Activated naive CD4-positive, alpha-beta T cell treated with anti-CD3 and anti-CD28 coated beads, Interleukin-2, amount 50 U/mL, for 72 hours (primary cell): ENCODE measurements at regions not wholly inside any gene's neighbourhood (a gene's known extent, or its start where the extent isn't known, plus 50 kb on each side); places are given as distances from the start of the nearest gene placed in this dataset.

ENCODE experiments used
- ATAC-seq, 2 donors: fragments of 150-1000 bp; cut with Tn5 transposase; 2 replicates each; pipeline ENCODE4 v1.10.0; 2021; ENCODE audit warnings: mild to moderate bottlenecking in 2 of 2, moderate library complexity in 2 of 2
- DNase-seq, 2 donors: peaks; one replicate each; pipeline ENCODE4 v3.0.0; 2021 to 2022; ENCODE audit warnings: low spot score in 2 of 2
- H3K27ac Mint-ChIP-seq, 2 donors: one replicate each; pipeline ENCODE4 v1.8.0; 2022; ENCODE audit warnings: mild to moderate bottlenecking in 2 of 2, mixed read lengths in 2 of 2
- H3K36me3 Mint-ChIP-seq, 2 donors: one replicate each; pipeline ENCODE4 v1.8.0; 2022; ENCODE audit warnings: mixed read lengths in 2 of 2
- H3K9me3 Mint-ChIP-seq, 2 donors: one replicate each; pipeline ENCODE4 v1.8.0; 2022; ENCODE audit warnings: mixed read lengths in 2 of 2

GRCh38 chr6:1096967-1097765 is 214.7 kb upstream of the FOXQ1 start:
- Mint-ChIP-seq H3K36me3 (no peaks in the 10 kb centered on the region), H3K27ac (no peak overlapping the region), H3K9me3 (peaks cover 0 to 6% of the 10 kb centered on the region in 2 donors)
- DNase-seq, result no peak
- no peak for ATAC-seq

GRCh38 chr6:1094306-1094705 is 217.6 kb upstream of the FOXQ1 start:
- ATAC-seq (no peak), DNase-seq (no peak)
- no peaks in the 10 kb centered on the region for H3K36me3 Mint-ChIP-seq
- no peak overlapping the region for H3K27ac Mint-ChIP-seq
- peaks cover 0 to 6% of the 10 kb centered on the region in 2 donors for H3K9me3 Mint-ChIP-seq

GRCh38 chr6:1091900-1092299 is 220.0 kb upstream of the FOXQ1 start:
- no peak for ATAC-seq
- Mint-ChIP-seq H3K27ac (no peak overlapping the region), H3K36me3 (no peaks in the 10 kb centered on the region), H3K9me3 (peaks cover 0 to 6% of the 10 kb centered on the region in 2 donors)
- DNase-seq, result no peak

GRCh38 chr6:1089859-1090258 is 222.0 kb upstream of the FOXQ1 start:
- no peaks in the 10 kb centered on the region for H3K36me3 Mint-ChIP-seq
- DNase-seq (no peak), ATAC-seq (no peak)
- H3K27ac Mint-ChIP-seq, result no peak overlapping the region
- peaks cover 0 to 5% of the 10 kb centered on the region in 2 donors for H3K9me3 Mint-ChIP-seq

- H3K9me3 Mint-ChIP-seq, result no peaks in the 10 kb centered on the region
- ATAC-seq (no peak), DNase-seq (no peak)
- H3K27ac Mint-ChIP-seq, result no peak overlapping the region
- no peaks in the 10 kb centered on the region for H3K36me3 Mint-ChIP-seq
These were observed 223.4 kb upstream of the FOXQ1 start for GRCh38 chr6:1088492-1089001.

GRCh38 chr6:1087154-1087843 is 224.6 kb upstream of the FOXQ1 start:
- Mint-ChIP-seq H3K36me3 (no peaks in the 10 kb centered on the region), H3K27ac (no peak overlapping the region), H3K9me3 (no peaks in the 10 kb centered on the region)
- DNase-seq (no peak), ATAC-seq (no peak)

GRCh38 chr6:1086446-1087153 is 225.3 kb upstream of the FOXQ1 start:
- H3K9me3 Mint-ChIP-seq, result no peaks in the 10 kb centered on the region
- ATAC-seq (no peak), DNase-seq (no peak)
- H3K36me3 Mint-ChIP-seq, result no peaks in the 10 kb centered on the region
- H3K27ac Mint-ChIP-seq, result no peak overlapping the region

- DNase-seq (no peak), ATAC-seq (no peak)
- Mint-ChIP-seq H3K9me3 (no peaks in the 10 kb centered on the region), H3K27ac (no peak overlapping the region), H3K36me3 (no peaks in the 10 kb centered on the region)
These were observed 229.5 kb upstream of the FOXQ1 start for GRCh38 chr6:1082285-1082935.

- Mint-ChIP-seq H3K36me3 (no peaks in the 10 kb centered on the region), H3K27ac (no peak overlapping the region), H3K9me3 (no peaks in the 10 kb centered on the region)
- DNase-seq (no peak), ATAC-seq (no peak)
These were observed 230.2 kb upstream of the FOXQ1 start for GRCh38 chr6:1081551-1082284.

- no peak for ATAC-seq
- Mint-ChIP-seq H3K36me3 (no peaks in the 10 kb centered on the region), H3K9me3 (no peaks in the 10 kb centered on the region), H3K27ac (no peak overlapping the region)
- no peak for DNase-seq
These were observed 231.2 kb upstream of the FOXQ1 start for GRCh38 chr6:1080453-1081337.

GRCh38 chr6:1079525-1079924 is 232.4 kb upstream of the FOXQ1 start:
- DNase-seq (no peak), ATAC-seq (no peak)
- no peaks in the 10 kb centered on the region for H3K9me3 Mint-ChIP-seq
- H3K36me3 Mint-ChIP-seq, result no peaks in the 10 kb centered on the region
- H3K27ac Mint-ChIP-seq, result no peak overlapping the region

- DNase-seq (no peak), ATAC-seq (no peak)
- Mint-ChIP-seq H3K27ac (no peak overlapping the region), H3K9me3 (no peaks in the 10 kb centered on the region), H3K36me3 (no peaks in the 10 kb centered on the region)
These were observed 234.2 kb upstream of the FOXQ1 start for GRCh38 chr6:1077478-1078416.

GRCh38 chr6:1076531-1077459 is 235.1 kb upstream of the FOXQ1 start:
- no peak for DNase-seq
- Mint-ChIP-seq H3K36me3 (no peaks in the 10 kb centered on the region), H3K27ac (no peak overlapping the region), H3K9me3 (no peaks in the 10 kb centered on the region)
- no peak for ATAC-seq

GRCh38 chr6:1075880-1076279 is 236.0 kb upstream of the FOXQ1 start:
- no peak for DNase-seq
- Mint-ChIP-seq H3K27ac (no peak overlapping the region), H3K36me3 (no peaks in the 10 kb centered on the region), H3K9me3 (no peaks in the 10 kb centered on the region)
- no peak for ATAC-seq
